AG10803 (cell line): ENCODE measurements at regions not wholly inside any gene's neighbourhood (a gene's known extent, or its start where the extent isn't known, plus 50 kb on each side); places are given as distances from the start of the nearest gene placed in this dataset.

Experiments used
- DNase-seq: peaks from one replicate; pipeline ENCODE4 v3.0.0; 2010; ENCODE audit warnings: low read depth
- H3K4me3 ChIP-seq: 2 replicates; pipeline ENCODE4 v1.5.1; 2011; ENCODE audit warnings: mild to moderate bottlenecking, low read length, control low read depth
- CTCF ChIP-seq: conservative IDR thresholded peaks from 2 replicates; pipeline ENCODE4 v1.5.1; 2011; ENCODE audit warnings: mild to moderate bottlenecking, low read length, control low read depth, inconsistent platforms

- TF ChIP-seq CTCF, result no peak
- H3K4me3 ChIP-seq, result no peak overlapping the region
- DNase-seq, result no peak
Measured at GRCh38 chr5:117679046-117679445, 1104.4 kb upstream of the SEMA6A start.

- TF ChIP-seq CTCF, result no peak
- DNase-seq, result no peak
- no peak overlapping the region for H3K4me3 ChIP-seq
Measured at GRCh38 chr5:117675646-117676045, 1101.0 kb upstream of the SEMA6A start.

- no peak for TF ChIP-seq CTCF
- no peak for DNase-seq
- H3K4me3 ChIP-seq, result no peak overlapping the region
Measured at GRCh38 chr5:117671551-117671950, 1096.9 kb upstream of the SEMA6A start.

GRCh38 chr5:117667105-117667504 lies 1092.5 kb upstream of the SEMA6A start:
- H3K4me3 ChIP-seq, result no peak overlapping the region
- DNase-seq, result no peak
- TF ChIP-seq CTCF, result no peak

GRCh38 chr5:117665121-117665520 lies 1090.5 kb upstream of the SEMA6A start:
- DNase-seq, result no peak
- H3K4me3 ChIP-seq, result no peak overlapping the region
- no peak for TF ChIP-seq CTCF

- no peak for TF ChIP-seq CTCF
- H3K4me3 ChIP-seq, result no peak overlapping the region
- DNase-seq, result no peak
Measured at GRCh38 chr5:117662361-117662760, 1087.7 kb upstream of the SEMA6A start.

- H3K4me3 ChIP-seq, result no peak overlapping the region
- TF ChIP-seq CTCF, result no peak
- DNase-seq, result no peak
Measured at GRCh38 chr5:117657541-117657940, 1082.9 kb upstream of the SEMA6A start.
